ENCODE measurements at regions not wholly inside any gene's neighbourhood (a gene's known extent, or its start where the extent isn't known, plus 50 kb on each side); places are given as distances from the start of the nearest gene placed in this dataset.

GRCh38 chr9:38331141-38331540 lies 61.4 kb upstream of the ALDH1B1 start:
- Mint-ChIP-seq H3K4me1 (ENCODE audit: low read depth) (no peaks in the 10 kb centered on the region), H3K27ac (no peak overlapping the region), H3K27me3 (peaks cover 9% of the 10 kb centered on the region), H3K36me3 (ENCODE audit: low read depth) (no peaks in the 10 kb centered on the region), H3K4me3 (no peak overlapping the region), H3K9me3 (no peaks in the 10 kb centered on the region)
- Histone ChIP-seq H3K9me3 (ENCODE audit: control insufficient read depth in 1 of 2, insufficient read depth in 1 of 2, low read length in 2 of 2) (no peaks in the 10 kb centered on the region), H3K27ac (ENCODE audit: low read depth in 1 of 2, low read length in 2 of 2) (no peak overlapping the region), H3K4me1 (ENCODE audit: insufficient read depth, low read length) (no peaks in the 10 kb centered on the region), H3K4me3 (ENCODE audit: low read length) (no peak overlapping the region), H3K36me3 (ENCODE audit: insufficient read depth, low read length) (no peaks in the 10 kb centered on the region), H3K27me3 (ENCODE audit: control insufficient read depth in 1 of 2, insufficient read depth in 2 of 2, low read length in 2 of 2) (no peaks in the 10 kb centered on the region)
- DNase-seq (no peak), ATAC-seq (ENCODE audit: poor library complexity) (no peak)
- intact Hi-C loops (cut with DNase I, micrococcal nuclease): no loop called here
- TF ChIP-seq CTCF (IDR thresholded peaks at IDR 0.05): no peak
- POLR2A ChIA-PET: no interaction called here
- CTCF ChIA-PET: no interaction called here

- H3K36me3 ChIP-seq (ENCODE audit: insufficient read depth, low read length): no peaks in the 10 kb centered on the region
- no peak overlapping the region for H3K4me3 ChIP-seq (ENCODE audit: low read length)
- ATAC-seq (ENCODE audit: poor library complexity): no peak
- H3K4me1 Mint-ChIP-seq (ENCODE audit: low read depth): no peaks in the 10 kb centered on the region
- CTCF ChIA-PET: no interaction called here
- POLR2A ChIA-PET: no interaction called here
- no peaks in the 10 kb centered on the region for H3K9me3 ChIP-seq (ENCODE audit: control insufficient read depth in 1 of 2, insufficient read depth in 1 of 2, low read length in 2 of 2)
- DNase-seq: no peak
- H3K36me3 Mint-ChIP-seq (ENCODE audit: low read depth): no peaks in the 10 kb centered on the region
- H3K4me1 ChIP-seq (ENCODE audit: insufficient read depth, low read length): no peaks in the 10 kb centered on the region
- no peak for TF ChIP-seq CTCF (IDR thresholded peaks at IDR 0.05)
- no peaks in the 10 kb centered on the region for H3K27me3 ChIP-seq (ENCODE audit: control insufficient read depth in 1 of 2, insufficient read depth in 2 of 2, low read length in 2 of 2)
- H3K27ac ChIP-seq (ENCODE audit: low read depth in 1 of 2, low read length in 2 of 2): no peak overlapping the region
- H3K9me3 Mint-ChIP-seq: no peaks in the 10 kb centered on the region
- intact Hi-C loops (cut with DNase I, micrococcal nuclease): no loop called here
- H3K4me3 Mint-ChIP-seq: no peak overlapping the region
- peaks cover 4% of the 10 kb centered on the region for H3K27me3 Mint-ChIP-seq
- H3K27ac Mint-ChIP-seq: no peak overlapping the region
Observed at GRCh38 chr9:38329968-38330367, 62.5 kb upstream of the ALDH1B1 start.

GRCh38 chr9:38328765-38329164 lies 63.7 kb upstream of the ALDH1B1 start:
- Histone ChIP-seq H3K27me3 (ENCODE audit: control insufficient read depth in 1 of 2, insufficient read depth in 2 of 2, low read length in 2 of 2) (no peaks in the 10 kb centered on the region), H3K36me3 (ENCODE audit: insufficient read depth, low read length) (no peaks in the 10 kb centered on the region), H3K4me3 (ENCODE audit: low read length) (no peak overlapping the region), H3K27ac (ENCODE audit: low read depth in 1 of 2, low read length in 2 of 2) (no peak overlapping the region), H3K9me3 (ENCODE audit: control insufficient read depth in 1 of 2, insufficient read depth in 1 of 2, low read length in 2 of 2) (peaks cover 0 to 8% of the 10 kb centered on the region in 2 experiments), H3K4me1 (ENCODE audit: insufficient read depth, low read length) (no peaks in the 10 kb centered on the region)
- intact Hi-C loops (cut with DNase I, micrococcal nuclease): no loop called here
- CTCF ChIA-PET: interaction anchor here (1.3 kb wide), 1 partner anchor 9 kb away, joined by 3 read pairs; no protein-coding TSS in a partner anchor
- Mint-ChIP-seq H3K27me3 (peaks cover 4% of the 10 kb centered on the region), H3K4me1 (ENCODE audit: low read depth) (no peaks in the 10 kb centered on the region), H3K36me3 (ENCODE audit: low read depth) (no peaks in the 10 kb centered on the region), H3K27ac (no peak overlapping the region), H3K4me3 (no peak overlapping the region), H3K9me3 (peaks cover under 1% of the 10 kb centered on the region)
- POLR2A ChIA-PET: no interaction called here
- no peak for TF ChIP-seq CTCF (IDR thresholded peaks at IDR 0.05)
- ATAC-seq (ENCODE audit: poor library complexity) (no peak), DNase-seq (no peak)
